ENCODE measurements at regions not wholly inside any gene's neighbourhood (a gene's known extent, or its start where the extent isn't known, plus 50 kb on each side); places are given as distances from the start of the nearest gene placed in this dataset.

- peaks cover 0 to 7% (median 0%) of the 10 kb centered on the region in 7 donors for H3K9me3 Mint-ChIP-seq
Observed at GRCh38 chr1:14476170-14476955, 122.1 kb upstream of the KAZN start.

DNA sequence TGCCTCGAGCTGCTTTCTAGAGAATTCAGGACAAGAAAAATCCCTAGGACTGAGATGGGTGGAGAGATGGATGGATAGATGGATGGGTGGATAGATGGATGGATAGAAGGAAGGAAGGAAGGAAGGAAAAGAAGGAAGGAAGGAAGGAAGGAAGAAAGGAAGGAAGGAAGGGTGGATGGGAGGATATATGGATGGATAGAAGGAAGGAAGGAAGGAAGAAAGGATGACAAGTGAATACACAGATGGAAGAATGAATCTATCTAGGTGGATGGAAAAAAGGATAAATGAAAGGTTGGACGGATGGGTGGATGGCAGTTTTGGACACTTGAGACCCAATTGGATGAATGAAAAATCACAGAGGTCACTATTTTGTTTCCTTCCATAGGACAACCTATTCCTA, 120.4 kb upstream of the KAZN start:
- Mint-ChIP-seq H3K27ac (no peak overlapping the region), H3K4me3 (no peak overlapping the region), H3K9me3 (peaks cover 0 to 7% (median 0%) of the 10 kb centered on the region in 7 donors), H3K36me3 (no peaks in the 10 kb centered on the region), H3K27me3 (ENCODE audit: low read depth in 3 of 3) (peaks cover 2 to 8% (median 4%) of the 10 kb centered on the region in 3 donors), H3K4me1 (no peaks in the 10 kb centered on the region)
- intact Hi-C loops (cut with micrococcal nuclease), result no loop called here
- no peaks in the 10 kb centered on the region for H3K27me3 ChIP-seq (ENCODE audit: control insufficient read depth in 2 of 2, insufficient read depth in 2 of 2, low read length in 2 of 2)
- H3K4me3 ChIP-seq (replicated peaks in 1 of 3; ENCODE audit: low read depth in 2 of 3, low read length in 3 of 3), result no peak overlapping the region
- H3K4me1 ChIP-seq (ENCODE audit: control insufficient read depth in 1 of 2, insufficient read depth in 2 of 2, low read length in 2 of 2), result no peaks in the 10 kb centered on the region
- no peak for DNase-seq
- 100% methylated on average over 1 of the region's 2 CpGs for WGBS (ENCODE audit: insufficient coverage)
- H2AFZ ChIP-seq (ENCODE audit: insufficient read depth, low read depth, low read length, poor library complexity, severe bottlenecking), result no peak overlapping the region
- no peaks in the 10 kb centered on the region for H4K20me1 ChIP-seq (ENCODE audit: insufficient read depth, low read length)
- TF ChIP-seq CTCF (IDR thresholded peaks at IDR 0.05), result no peak
- no peak overlapping the region for H3K4me2 ChIP-seq (replicated peaks; ENCODE audit: extremely low read depth, low read length, poor library complexity, severe bottlenecking)
- H3K79me2 ChIP-seq (ENCODE audit: insufficient read depth, low read length), result no peaks in the 10 kb centered on the region
- no peak overlapping the region for H3K9ac ChIP-seq (ENCODE audit: insufficient read depth, low read length, poor library complexity, severe bottlenecking)
- no peak overlapping the region for H3K27ac ChIP-seq (ENCODE audit: low read depth in 1 of 2, low read length in 2 of 2)
- H3K9me3 ChIP-seq (replicated peaks in 1 of 2; ENCODE audit: control insufficient read depth in 1 of 2, insufficient read depth in 1 of 2, low read length in 2 of 2), result no peaks in the 10 kb centered on the region
- no peaks in the 10 kb centered on the region for H3K36me3 ChIP-seq (replicated peaks in 1 of 2; ENCODE audit: control insufficient read depth in 1 of 2, insufficient read depth in 2 of 2, low read length in 2 of 2)

More at GRCh38 chr1:14476170-14476955, 122.1 kb upstream of the KAZN start:
- H4K20me1 ChIP-seq (ENCODE audit: insufficient read depth, low read length), result no peaks in the 10 kb centered on the region
- no peak overlapping the region for H2AFZ ChIP-seq (ENCODE audit: insufficient read depth, low read depth, low read length, poor library complexity, severe bottlenecking)
- H3K4me2 ChIP-seq (replicated peaks; ENCODE audit: extremely low read depth, low read length, poor library complexity, severe bottlenecking), result no peak overlapping the region
- Mint-ChIP-seq H3K27me3 (ENCODE audit: low read depth in 3 of 3) (peaks cover 0 to 3% (median under 1%) of the 10 kb centered on the region in 3 donors), H3K36me3 (no peaks in the 10 kb centered on the region), H3K27ac (no peak overlapping the region), H3K4me3 (no peak overlapping the region), H3K4me1 (no peaks in the 10 kb centered on the region)
- H3K27me3 ChIP-seq (ENCODE audit: control insufficient read depth in 2 of 2, insufficient read depth in 2 of 2, low read length in 2 of 2), result no peaks in the 10 kb centered on the region
- H3K4me3 ChIP-seq (replicated peaks in 1 of 3; ENCODE audit: low read depth in 2 of 3, low read length in 3 of 3), result no peak overlapping the region
- H3K9me3 ChIP-seq (replicated peaks in 1 of 2; ENCODE audit: control insufficient read depth in 1 of 2, insufficient read depth in 1 of 2, low read length in 2 of 2), result no peaks in the 10 kb centered on the region
- TF ChIP-seq CTCF (IDR thresholded peaks at IDR 0.05), result no peak
- no peak overlapping the region for H3K9ac ChIP-seq (ENCODE audit: insufficient read depth, low read length, poor library complexity, severe bottlenecking)
- no peak for DNase-seq
- 96% methylated on average over 3 of the region's 8 CpGs for WGBS (ENCODE audit: insufficient coverage)
- no peaks in the 10 kb centered on the region for H3K36me3 ChIP-seq (replicated peaks in 1 of 2; ENCODE audit: control insufficient read depth in 1 of 2, insufficient read depth in 2 of 2, low read length in 2 of 2)
- no peaks in the 10 kb centered on the region for H3K79me2 ChIP-seq (ENCODE audit: insufficient read depth, low read length)
- H3K27ac ChIP-seq (ENCODE audit: low read depth in 1 of 2, low read length in 2 of 2), result no peak overlapping the region
- H3K4me1 ChIP-seq (ENCODE audit: control insufficient read depth in 1 of 2, insufficient read depth in 2 of 2, low read length in 2 of 2), result no peaks in the 10 kb centered on the region
- intact Hi-C loops (cut with micrococcal nuclease), result no loop called here
